GM18507 (cell line): ENCODE measurements at regions not wholly inside any gene's neighbourhood (a gene's known extent, or its start where the extent isn't known, plus 50 kb on each side); places are given as distances from the start of the nearest gene placed in this dataset.

Experiments
- DNase-seq: peaks from one replicate; pipeline ENCODE4 v3.0.0; 2011; ENCODE audit warnings: low read depth; ENCODE audit not compliant: insufficient read length; ENCODE audit errors: extremely low spot score
- FAIRE-seq: peaks from 2 replicates; lab custom pipeline; 2011; peaks lifted over from hg19 to GRCh38; lab: Jason Lieb, UNC

GRCh38 chr2:118322406-118322805, 234.1 kb downstream of the INSIG2 start:
- no peak for FAIRE-seq
- DNase-seq = no peak

GRCh38 chr2:118321432-118322105, 233.3 kb downstream of the INSIG2 start:
- DNase-seq (no peak), FAIRE-seq (no peak)

GRCh38 chr2:118320658-118321057, 232.4 kb downstream of the INSIG2 start:
- no peak for FAIRE-seq
- no peak for DNase-seq

DNA sequence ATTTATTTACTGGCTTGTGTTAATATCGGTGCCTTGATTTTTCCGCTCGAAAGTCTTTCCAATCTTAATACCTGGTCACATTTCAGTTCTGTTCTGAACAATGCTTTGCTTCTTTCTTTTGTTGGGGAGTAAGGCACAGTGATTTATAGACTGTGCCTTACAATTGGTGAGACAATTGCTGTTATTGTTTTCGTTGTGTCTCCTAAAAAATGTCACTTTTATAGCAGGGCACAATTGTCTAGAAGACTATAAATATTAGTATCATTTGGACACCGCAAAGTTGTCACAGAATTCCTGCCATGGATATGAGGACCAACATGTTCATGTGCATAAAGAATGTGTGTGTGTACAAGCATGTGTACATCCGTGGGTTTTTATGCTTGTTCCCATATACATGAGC, 231.9 kb downstream of the INSIG2 start:
- DNase-seq = no peak
- FAIRE-seq = no peak

GRCh38 chr2:118319271-118319684, 231.0 kb downstream of the INSIG2 start:
- FAIRE-seq (no peak), DNase-seq (no peak)

DNA sequence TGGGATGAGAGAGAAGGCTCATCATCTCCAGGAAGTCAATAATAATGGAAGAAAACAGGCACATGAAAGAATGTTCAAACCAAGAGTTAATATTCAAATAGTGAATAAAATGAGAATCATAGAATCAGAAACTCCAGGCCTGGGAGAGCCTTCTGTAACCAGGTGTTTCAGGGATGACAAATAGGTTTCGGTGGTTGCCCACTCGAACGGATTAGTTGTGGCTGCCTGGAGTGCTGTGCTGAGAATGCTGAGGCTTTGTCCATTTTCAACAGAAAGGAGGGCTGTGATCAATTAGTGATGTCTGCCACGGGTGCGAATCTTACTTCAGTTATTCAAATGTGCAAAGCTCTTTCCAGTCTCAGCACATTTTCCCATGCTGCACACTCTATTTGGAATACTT, 227.3 kb downstream of the INSIG2 start:
- DNase-seq = no peak
- FAIRE-seq = no peak

DNA sequence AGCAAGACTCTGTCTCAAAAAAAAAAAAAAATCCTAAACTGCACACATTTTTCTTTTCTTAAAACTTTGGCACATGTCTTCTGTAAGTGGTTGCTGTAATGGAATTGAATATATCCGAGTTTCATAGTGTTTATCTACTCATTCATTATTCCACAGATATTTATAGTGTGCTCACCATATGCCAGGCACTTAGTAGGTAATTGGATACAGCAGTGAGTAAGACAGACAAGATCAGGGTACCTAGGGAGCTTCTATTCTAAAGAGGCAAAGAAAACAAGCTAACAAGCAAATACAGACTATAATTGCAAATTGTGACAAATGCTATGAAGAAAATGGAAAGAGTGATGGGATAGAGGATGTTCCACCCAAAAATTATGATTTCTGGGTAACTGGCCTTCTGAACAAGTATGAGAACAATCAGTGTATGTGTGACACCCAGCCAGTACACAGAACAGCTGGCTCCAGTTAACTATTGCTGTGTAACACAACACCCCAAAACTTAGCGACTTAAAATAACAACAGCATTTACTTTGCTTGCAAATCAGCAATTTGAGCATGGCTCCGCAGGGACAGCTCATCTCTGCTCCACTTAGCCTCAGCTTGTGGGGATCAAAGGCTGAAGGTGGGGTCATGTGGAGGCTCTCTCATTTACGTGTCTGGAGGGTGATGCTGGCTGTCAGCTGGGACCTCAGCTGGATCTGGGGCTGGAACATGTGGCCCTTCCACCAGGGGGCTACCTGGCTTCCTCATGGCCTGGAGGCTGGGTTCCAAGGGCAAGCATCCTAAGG, 224.9 kb downstream of the INSIG2 start:
- DNase-seq (no peak), FAIRE-seq (no peak)

GRCh38 chr2:118310681-118311429, 222.6 kb downstream of the INSIG2 start:
- FAIRE-seq (no peak), DNase-seq (no peak)

DNA sequence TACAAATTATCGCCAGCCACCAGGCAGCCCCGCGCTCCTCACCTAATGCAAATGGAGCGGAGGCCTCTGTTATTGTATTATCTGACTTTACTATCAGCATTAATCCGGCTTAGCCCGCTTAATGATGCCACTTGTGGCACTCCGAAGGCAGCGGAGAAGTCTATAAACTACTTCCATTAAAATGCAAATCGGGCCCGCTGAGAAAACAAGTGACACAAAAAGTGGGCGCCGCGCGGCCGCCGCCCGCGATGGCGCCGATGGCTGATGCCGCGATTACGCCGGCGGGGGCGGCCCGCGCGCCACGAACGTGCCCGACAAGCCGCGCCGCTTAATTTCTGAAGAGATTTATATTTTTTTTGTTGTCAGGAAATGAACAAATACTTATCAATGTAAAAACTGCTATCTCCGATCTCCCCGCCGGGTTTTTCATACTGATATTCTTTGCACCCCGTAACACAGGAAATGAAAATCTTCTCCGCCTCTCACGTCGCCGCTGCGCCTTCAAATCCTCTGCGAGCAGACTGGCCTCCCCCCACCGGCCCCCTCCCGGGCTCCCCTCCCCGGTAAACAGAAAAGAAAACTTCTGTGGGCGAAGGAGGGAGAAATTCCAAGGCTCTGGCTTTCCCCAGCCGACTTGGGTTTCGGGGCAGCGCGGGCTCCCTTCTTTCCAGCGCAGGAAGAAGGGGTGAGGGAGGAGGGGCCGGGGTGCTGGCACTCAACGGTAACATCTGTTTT, 221.8 kb downstream of the INSIG2 start:
- FAIRE-seq = no peak
- DNase-seq = peak; percentile 14

DNA sequence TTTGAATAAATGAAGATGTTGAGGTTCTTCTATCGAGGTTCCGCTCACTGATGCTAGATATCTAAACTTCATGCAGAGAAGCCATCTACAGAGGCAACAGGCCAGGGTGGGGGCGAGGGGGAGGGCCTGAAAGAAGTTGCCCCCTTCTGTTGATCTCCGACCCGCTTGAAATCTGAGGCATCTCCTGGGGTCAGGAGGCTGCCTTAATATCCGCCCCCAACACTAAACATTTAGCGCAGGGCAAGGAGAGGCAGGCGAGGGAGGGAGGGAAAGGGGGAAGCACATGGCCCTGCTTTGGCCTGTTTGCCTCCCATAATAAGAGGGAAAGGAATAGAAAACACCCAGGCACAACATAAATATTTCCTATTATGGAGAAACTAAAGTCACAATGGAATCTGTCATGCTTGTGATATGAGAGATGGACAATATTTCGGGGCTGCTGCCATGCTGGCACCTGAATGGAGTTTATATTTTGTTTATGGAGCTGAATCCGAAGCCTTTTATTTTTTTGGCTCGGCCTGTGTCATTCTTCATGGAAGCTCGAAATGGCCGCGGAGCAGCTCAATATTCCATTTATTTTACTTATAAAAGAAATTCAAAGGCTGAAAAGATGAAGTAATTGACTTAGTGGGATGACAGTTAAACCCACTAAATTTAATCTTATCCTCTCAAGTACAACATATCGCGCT, 221.1 kb downstream of the INSIG2 start:
- no peak for DNase-seq

DNA sequence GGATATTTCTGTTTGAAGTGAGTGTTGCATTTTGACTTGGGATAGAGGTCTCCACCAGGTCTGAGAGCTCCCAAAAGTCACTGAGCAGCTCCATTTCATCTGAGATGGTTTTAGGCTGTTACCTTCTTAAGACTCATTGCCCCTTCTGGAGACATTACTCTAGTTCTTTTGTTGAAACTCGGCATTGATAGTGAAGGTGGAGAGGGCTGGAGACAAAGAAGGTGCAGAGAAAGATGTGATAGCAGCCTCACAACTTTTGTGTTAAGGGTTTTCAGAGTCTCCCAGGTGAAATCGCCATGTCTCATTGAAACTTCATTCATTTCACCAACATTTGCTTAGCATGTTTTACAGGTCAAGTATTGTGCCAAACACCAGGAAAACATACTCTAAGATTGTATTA, 219.6 kb downstream of the INSIG2 start:
- FAIRE-seq (no peak), DNase-seq (no peak)

More for the DNA sequence above, 221.1 kb downstream of the INSIG2 start:
- FAIRE-seq = no peak

- no peak for FAIRE-seq
- no peak for DNase-seq
Observed at GRCh38 chr2:118301248-118301647, 213.0 kb downstream of the INSIG2 start.

DNA sequence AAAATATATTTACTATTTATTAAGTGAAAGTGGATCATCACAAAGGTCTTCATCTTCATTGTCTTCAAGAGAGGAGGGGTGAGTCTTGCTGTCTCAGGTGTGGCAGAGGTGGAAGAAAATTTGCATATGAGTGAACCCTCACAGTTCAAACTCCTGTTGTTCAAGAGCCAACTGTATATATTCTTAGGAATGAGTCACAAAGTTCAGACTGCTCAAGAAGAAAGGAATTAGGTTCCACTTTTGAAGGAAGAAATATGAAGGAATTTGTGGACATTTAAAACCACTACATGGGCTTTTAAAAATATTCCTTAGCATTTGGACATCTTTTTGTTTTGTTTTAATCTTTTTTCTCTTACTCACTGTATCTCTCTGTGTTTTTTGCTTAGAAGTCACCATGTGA, 212.6 kb downstream of the INSIG2 start:
- FAIRE-seq = no peak
- DNase-seq = no peak

DNA sequence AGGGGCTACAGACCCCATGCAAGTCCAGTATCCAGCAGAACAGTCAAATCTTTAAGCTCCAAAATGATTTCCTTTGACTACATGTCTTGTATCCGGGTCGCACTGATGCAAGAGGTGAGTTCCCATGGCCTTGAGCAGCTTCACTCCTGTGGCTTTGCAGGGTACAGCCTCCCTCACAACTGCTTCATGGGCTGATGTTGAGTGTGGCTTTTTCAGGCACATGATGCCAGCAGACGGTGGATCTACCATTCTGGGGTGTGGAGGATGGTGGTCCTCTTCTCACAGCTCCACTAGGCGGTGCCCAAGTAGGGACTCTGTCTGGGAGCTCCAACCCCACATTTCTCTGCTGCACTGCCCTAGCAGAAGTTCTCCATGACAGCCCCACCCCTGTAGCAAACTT, 208.4 kb downstream of the INSIG2 start:
- DNase-seq = no peak
- FAIRE-seq = no peak

- FAIRE-seq (no peak), DNase-seq (no peak)
Observed at GRCh38 chr2:118295592-118296390, 207.5 kb downstream of the INSIG2 start.

DNA sequence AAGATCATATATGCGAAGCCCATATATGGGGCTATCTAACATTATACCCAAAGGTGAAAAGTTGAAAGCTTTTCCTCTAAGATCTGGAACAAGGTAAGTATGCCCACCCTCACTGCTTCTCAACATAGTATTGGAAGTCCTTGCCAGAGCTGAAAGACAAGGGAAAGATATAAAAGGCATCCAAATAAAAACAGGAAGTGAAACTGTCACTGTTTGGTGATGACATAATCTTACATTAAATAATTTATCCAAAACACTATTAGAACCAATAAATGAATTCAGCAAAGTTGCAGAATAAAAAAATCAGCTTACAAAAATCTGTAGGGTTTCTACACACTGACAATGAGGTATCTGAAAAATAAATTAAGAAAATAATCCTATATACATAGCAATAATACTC, 205.8 kb downstream of the INSIG2 start:
- DNase-seq = no peak
- FAIRE-seq = no peak

DNA sequence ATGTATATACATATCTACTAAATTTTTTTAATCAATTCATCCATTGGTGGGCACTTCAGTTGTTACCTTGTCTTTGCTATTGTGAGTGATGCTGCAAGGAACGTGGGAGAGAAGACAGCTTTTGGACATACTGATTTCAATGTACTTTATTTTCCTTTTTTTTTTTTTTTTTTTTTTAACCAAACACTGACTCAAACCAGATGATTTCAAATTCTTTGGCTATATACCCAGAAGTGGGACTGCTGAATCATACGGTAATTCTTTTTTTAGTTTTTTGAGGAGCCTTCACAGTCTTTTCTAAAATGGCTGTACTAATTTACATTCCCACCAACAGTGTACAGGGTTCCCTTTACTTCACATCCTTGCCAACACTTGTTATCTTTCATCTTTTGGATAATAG, 204.7 kb downstream of the INSIG2 start:
- no peak for FAIRE-seq
- no peak for DNase-seq

GRCh38 chr2:118291251-118291880, 203.1 kb downstream of the INSIG2 start:
- DNase-seq (no peak), FAIRE-seq (no peak)
